ENCODE measurements at regions not wholly inside any gene's neighbourhood (a gene's known extent, or its start where the extent isn't known, plus 50 kb on each side); places are given as distances from the start of the nearest gene placed in this dataset.

DNA sequence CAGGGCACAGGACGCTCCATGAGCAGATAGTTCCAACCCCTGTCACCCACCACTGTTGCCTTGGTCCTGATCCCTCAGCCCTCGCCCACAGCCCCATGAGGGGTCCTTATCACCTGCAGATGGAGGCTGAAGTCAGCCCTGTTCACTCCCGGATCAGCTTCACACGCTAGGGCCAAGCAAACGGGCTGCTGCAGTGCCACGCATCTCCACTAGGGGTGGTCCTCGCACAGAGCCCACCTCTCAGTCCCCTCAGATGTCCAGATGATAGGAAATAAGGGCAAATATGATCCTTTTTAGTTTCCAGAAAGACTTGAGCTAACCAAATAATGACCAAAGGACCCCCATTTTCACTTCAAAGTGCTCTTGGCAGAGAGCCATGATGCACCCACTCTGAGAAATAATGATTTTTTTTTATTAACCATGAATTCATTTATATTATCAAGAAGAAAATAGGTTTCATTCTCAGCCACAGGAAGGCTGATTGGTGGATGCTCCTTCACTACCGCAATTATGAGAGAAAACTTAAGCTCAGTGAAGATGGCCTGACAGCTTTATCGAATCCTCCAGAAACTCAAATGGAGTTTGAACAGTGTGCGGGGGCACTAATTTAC is 71.9 kb upstream of the KLHL29 start:
- TF ChIP-seq, protein P1, sequence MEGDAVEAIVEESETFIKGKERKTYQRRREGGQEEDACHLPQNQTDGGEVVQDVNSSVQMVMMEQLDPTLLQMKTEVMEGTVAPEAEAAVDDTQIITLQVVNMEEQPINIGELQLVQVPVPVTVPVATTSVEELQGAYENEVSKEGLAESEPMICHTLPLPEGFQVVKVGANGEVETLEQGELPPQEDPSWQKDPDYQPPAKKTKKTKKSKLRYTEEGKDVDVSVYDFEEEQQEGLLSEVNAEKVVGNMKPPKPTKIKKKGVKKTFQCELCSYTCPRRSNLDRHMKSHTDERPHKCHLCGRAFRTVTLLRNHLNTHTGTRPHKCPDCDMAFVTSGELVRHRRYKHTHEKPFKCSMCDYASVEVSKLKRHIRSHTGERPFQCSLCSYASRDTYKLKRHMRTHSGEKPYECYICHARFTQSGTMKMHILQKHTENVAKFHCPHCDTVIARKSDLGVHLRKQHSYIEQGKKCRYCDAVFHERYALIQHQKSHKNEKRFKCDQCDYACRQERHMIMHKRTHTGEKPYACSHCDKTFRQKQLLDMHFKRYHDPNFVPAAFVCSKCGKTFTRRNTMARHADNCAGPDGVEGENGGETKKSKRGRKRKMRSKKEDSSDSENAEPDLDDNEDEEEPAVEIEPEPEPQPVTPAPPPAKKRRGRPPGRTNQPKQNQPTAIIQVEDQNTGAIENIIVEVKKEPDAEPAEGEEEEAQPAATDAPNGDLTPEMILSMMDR (IDR thresholded peaks at IDR 0.05): peak in 10 of 12 donors; percentile 13 to 48 (median 28)
- TF ChIP-seq POLR2A (IDR thresholded peaks at IDR 0.05): no peak

Measured in heart left ventricle (tissue), 13 donors.